AG09309 (cell line): ENCODE measurements at regions not wholly inside any gene's neighbourhood (a gene's known extent, or its start where the extent isn't known, plus 50 kb on each side); places are given as distances from the start of the nearest gene placed in this dataset.

Source experiments
- DNase-seq: peaks from one replicate; pipeline ENCODE4 v3.0.0-alpha.2; 2010; ENCODE audit warnings: low read depth
- H3K4me3 ChIP-seq: 2 replicates; pipeline ENCODE4 v1.5.1; 2011; ENCODE audit warnings: mild to moderate bottlenecking, low read depth, low read length, moderate library complexity; ENCODE audit not compliant: control insufficient read depth
- CTCF ChIP-seq: IDR thresholded peaks from 2 replicates; pipeline ENCODE4 v1.5.1; 2011; ENCODE audit warnings: mild to moderate bottlenecking, low read depth, low read length, inconsistent platforms; ENCODE audit not compliant: insufficient read depth, control insufficient read depth; ENCODE audit errors: missing control alignments

DNA sequence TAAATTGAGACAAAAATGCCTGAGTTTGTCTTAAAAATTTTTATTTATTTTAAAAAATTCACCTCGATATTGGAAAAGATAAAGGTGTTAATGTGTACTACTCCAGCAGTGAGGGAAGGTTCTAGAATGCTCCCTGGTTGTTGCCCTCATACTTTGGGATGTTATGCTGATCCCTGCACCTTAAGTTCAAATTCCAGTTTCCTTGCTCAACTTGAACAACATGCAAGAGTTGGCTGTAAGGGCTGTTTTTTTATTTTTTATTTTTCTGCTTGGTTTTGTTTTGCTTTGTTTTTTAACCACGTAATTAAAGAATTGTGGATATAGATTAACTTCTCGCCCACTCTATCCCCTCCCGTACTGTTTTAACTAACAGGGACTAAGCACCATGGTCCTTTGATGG is 158.7 kb upstream of the CITED2 start:
- H3K4me3 ChIP-seq: no peak overlapping the region
- no peak for DNase-seq
- no peak for TF ChIP-seq CTCF

DNA sequence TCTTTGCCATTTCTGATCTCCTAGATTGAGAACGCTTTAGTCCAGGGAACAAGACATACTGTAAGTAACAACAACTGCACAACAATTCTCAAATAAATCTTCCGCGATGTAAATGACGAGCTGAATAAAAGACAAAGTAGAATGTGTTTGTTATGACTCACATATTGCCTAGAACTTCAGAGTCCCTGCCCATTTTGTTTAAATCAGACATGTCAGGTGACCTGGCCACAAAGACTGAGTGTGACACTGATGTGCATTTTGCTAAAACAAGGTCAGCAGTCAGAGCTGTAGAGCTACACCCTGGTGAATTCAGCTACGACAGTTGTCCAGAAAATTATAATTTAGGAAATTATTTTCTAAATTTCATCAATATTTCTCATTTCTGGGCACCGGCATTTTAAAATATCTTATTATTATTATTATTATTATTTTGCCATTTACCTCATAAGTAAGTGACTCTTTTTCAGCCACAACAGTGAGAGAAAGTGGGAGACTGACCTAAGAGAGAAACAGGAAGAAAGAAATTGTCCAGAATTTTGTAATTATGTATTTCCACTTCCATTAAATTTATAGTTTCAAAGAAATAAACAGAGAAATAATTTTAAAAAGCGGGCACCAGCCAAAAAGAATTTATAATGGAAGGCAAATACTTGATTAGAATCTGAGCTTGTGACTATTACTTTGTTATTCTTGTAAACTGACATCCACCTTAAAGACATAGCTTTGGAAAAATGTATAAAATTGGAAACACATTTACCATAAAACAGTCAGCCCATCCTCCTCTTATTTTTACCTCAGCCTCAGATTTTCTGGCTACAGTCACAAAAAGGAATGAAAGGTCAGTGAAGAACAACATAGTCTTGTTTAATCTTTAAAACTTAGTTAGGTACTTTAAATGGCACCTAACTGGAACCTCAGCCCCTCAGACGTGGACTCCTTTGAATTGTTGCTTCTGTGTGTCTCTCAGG is 157.0 kb upstream of the CITED2 start:
- H3K4me3 ChIP-seq: no peak overlapping the region
- no peak for TF ChIP-seq CTCF
- no peak for DNase-seq

GRCh38 chr6:139530561-139530960 is 156.1 kb upstream of the CITED2 start:
- H3K4me3 ChIP-seq: no peak overlapping the region
- no peak for TF ChIP-seq CTCF

DNA sequence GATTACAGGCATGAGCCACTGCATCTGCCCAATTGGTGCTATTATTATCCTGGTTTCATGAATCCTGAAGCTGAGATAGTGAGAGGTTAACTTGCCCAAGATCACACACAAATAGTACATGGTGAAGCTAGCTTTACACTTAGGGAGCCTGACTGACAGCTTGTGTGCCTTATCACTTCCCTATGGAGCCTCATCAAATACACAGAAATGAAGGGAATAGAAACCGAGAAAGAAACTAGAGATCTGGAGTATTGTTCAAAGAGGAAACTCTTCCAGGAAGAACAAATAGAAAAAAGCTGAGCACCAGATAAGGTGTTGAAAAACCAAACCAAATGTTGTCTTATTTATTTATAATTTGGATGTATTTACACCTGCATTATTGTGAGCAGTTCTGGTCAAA is 155.0 kb upstream of the CITED2 start:
- no peak for DNase-seq
- H3K4me3 ChIP-seq: no peak overlapping the region
- no peak for TF ChIP-seq CTCF

More at GRCh38 chr6:139530561-139530960, 156.1 kb upstream of the CITED2 start:
- no peak for DNase-seq

DNA sequence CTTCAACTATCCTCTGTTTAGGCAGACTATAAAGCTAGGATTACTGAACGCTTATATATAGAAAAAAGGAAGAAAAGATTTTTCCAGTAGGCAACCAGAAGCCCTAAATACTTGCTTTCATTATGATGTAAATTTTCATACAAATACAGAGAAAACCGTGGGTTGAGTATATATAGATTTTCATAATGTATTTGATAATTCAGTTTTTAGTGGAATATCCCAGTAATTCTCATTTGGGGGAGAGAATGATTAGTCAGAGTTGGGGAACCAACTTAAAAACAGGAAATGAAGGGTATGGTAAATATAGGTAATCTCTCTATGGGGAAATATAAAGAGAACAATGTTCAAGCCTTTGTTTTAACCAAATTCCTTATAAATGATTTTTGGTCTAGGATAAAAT is 154.0 kb upstream of the CITED2 start:
- no peak overlapping the region for H3K4me3 ChIP-seq
- no peak for TF ChIP-seq CTCF
- DNase-seq: no peak

- no peak for DNase-seq
- H3K4me3 ChIP-seq: no peak overlapping the region
- no peak for TF ChIP-seq CTCF
Measured at GRCh38 chr6:139525415-139525814, 151.0 kb upstream of the CITED2 start.
